ENCODE measurements at regions not wholly inside any gene's neighbourhood (a gene's known extent, or its start where the extent isn't known, plus 50 kb on each side); places are given as distances from the start of the nearest gene placed in this dataset.

DNA sequence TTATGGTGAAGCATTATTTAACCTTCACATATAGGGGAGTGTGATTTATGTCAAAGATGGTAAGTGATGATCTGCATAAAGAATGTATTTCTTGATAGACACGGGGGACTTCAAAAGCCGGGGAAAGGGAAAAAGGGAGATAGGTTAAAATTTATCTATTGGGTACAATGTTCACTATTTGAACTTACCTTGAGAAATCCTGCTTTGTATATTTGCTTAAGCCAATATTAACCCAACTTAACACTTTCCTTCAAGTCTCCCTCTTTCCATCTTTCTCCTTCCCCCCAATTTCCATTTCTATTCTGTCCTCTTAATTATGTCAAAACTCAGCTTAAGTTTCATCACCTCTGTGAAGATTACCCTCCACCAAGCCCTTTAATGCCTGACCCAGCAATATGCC lies 149.0 kb upstream of the ANK2 start:
- Histone ChIP-seq H3K4me3 (no peak overlapping the region), H3K27me3 (no peaks in the 10 kb centered on the region), H3K27ac (no peak overlapping the region), H3K9me3 (replicated peaks) (no peaks in the 10 kb centered on the region; the same call in none of the 2 replicates), H3K36me3 (0 out of 2 replicates have a peak, but pooled peaks cover 7% of the 10 kb centered on the region), H3K4me1 (peaks cover 25% of the 10 kb centered on the region)
- DNase-seq: no peak

DNA sequence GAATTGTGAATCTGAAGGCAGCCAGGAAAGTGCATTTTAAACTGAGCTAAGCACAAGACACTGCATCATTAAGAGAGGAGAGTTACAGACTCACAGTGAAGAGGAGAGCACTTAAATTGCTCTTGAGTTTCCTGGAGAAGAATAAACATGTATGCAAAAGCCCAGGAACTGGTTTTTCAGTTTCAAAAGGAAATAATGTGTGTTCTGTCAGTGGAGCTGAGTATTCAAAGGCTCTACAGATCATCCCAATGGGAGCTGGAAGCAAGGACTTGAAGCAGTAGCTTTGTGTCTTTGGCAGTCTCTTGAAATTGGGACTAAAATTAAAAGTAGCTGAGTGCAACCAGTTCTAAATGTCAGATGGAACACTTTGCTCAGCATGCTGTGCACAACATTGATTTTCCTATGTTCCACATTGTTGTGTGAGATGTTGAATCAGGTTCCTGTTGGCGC lies 147.5 kb upstream of the ANK2 start:
- Histone ChIP-seq H3K36me3 (0 out of 2 replicates have a peak, but pooled peaks cover 7% of the 10 kb centered on the region), H3K4me3 (no peak overlapping the region), H3K27me3 (no peaks in the 10 kb centered on the region), H3K27ac (no peak overlapping the region), H3K9me3 (replicated peaks) (no peaks in the 10 kb centered on the region; the same call in none of the 2 replicates), H3K4me1 (peaks cover 9% of the 10 kb centered on the region)
- DNase-seq: no peak

DNA sequence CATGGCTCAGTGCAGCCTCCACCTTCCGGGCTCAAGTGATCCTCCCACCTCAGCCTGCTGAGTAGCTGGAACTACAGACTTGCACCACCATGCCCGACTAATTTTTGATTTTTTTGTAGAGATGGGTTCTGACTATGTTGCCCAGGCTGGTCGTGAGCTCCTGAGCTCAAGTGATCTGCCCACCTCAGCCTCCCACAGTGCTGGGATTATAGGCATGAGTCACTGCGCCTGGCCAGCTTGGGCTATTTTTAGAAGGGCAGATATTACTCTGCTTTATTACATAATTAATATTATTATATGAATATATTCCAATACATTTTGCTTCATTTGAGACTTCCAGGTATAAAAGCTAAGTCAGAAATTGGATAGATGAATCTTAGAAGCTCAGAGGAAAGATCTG lies 143.7 kb upstream of the ANK2 start:
- Histone ChIP-seq H3K27me3 (no peaks in the 10 kb centered on the region), H3K36me3 (0 out of 2 replicates have a peak, but pooled peaks cover 7% of the 10 kb centered on the region), H3K4me1 (peaks cover 13% of the 10 kb centered on the region), H3K4me3 (no peak overlapping the region), H3K27ac (no peak overlapping the region), H3K9me3 (replicated peaks) (no peaks in the 10 kb centered on the region)
- DNase-seq: no peak

DNA sequence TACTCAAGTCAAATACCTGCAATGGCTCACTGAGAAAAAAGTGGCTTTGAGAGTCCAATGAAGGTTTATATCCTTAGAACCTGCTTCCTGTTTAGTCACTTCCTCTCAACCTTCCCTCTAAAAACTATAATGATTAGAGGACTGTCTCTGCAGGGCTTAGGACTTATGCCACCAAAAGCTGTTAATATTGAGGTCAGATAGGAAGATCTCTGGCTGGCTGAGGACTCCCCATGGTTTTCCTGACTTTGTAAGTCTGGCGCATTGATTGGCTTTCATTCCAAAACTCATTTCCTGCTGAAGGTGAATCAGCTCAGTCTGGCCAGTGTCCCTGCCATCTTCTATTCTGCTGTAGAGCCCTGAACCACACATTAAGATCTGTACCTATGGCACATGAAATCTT lies 140.9 kb upstream of the ANK2 start:
- Histone ChIP-seq H3K4me3 (no peak overlapping the region), H3K36me3 (0 out of 2 replicates have a peak, but pooled peaks cover 7% of the 10 kb centered on the region), H3K9me3 (replicated peaks) (no peaks in the 10 kb centered on the region), H3K27ac (no peak overlapping the region), H3K4me1 (peaks cover 13% of the 10 kb centered on the region), H3K27me3 (no peaks in the 10 kb centered on the region)
- no peak for DNase-seq

DNA sequence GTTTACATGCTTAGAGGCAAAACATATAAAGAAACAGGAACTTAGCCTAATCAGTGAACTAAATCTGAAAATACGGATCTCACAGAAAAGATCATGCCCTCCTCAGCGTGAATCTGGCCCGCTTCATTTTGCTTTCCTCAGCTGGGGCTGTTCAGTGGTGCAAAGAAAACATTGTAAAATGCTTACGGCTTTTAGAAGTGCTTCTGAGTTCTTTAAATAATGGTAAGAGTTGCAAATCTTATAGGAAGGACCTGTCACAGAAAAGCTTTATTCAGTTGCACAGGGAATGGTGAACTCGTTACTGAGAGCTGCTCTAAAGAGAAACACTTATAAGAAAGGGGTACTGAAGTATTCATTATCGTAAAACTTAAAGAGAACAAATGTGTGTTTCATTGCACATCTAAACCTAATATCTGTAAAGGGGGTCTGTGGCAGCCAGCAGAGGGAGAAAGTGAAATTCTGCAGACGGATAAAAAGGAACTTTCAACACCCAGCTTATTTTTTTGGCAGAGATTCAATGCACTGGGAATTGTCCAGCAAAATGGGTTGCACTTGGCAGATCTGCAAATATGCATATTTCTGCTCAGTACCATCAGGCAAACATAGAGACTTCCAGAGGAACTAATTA lies 139.2 kb upstream of the ANK2 start:
- Histone ChIP-seq H3K27ac (peak overlapping the region; percentile 51), H3K36me3 (no peaks in the 10 kb centered on the region), H3K4me3 (peak overlapping the region; percentile 53), H3K9me3 (replicated peaks) (no peaks in the 10 kb centered on the region), H3K27me3 (no peaks in the 10 kb centered on the region), H3K4me1 (peaks cover 13% of the 10 kb centered on the region)
- peak; percentile 51 to 77 for DNase-seq

DNA sequence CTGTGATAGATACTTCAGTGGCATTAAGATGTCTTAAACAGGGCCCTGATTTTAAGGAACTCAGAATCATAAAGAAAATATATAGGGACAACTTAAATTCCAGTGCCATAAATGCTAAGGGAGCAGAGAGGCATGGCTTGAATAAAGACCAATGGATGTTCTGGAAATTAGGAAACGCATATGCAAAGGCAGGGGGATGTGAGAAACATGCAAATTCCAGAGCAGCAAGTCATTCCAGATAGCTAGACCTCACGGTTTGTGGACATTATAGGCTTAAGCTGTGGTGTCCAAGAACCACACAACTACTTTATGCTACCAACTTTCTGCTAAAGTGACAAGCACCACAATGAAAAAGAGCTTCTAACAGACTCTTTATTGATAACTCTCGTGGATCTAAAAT lies 132.6 kb upstream of the ANK2 start:
- H3K27ac ChIP-seq: no peak overlapping the region
- H3K36me3 ChIP-seq: no peaks in the 10 kb centered on the region
- H3K4me1 ChIP-seq: no peaks in the 10 kb centered on the region; the same call in 1 of the 2 replicates
- H3K4me3 ChIP-seq: no peak overlapping the region
- DNase-seq: peak; percentile 11 to 24
- H3K9me3 ChIP-seq (replicated peaks): no peaks in the 10 kb centered on the region
- no peaks in the 10 kb centered on the region for H3K27me3 ChIP-seq

DNA sequence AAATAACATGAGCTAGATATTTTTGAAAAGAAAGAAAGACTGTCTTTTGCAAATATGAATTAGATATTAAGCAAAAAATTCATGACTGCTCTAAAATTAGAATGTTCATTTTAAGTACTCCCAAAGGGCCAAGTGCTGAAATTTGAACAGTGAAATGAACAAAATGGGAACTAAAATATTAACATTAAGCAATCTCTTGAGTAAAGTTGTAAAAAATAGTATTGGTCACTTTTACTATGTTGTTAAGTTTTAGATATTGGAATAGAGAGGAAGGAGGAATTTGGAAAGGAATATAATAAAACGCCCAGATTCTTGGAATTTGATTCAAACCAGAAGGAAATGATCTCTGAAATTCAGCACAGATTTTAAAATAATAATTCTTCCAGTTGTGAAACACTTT lies 125.9 kb upstream of the ANK2 start:
- no peak for DNase-seq
- Histone ChIP-seq H3K4me3 (no peak overlapping the region), H3K27me3 (no peaks in the 10 kb centered on the region), H3K36me3 (no peaks in the 10 kb centered on the region), H3K4me1 (no peaks in the 10 kb centered on the region), H3K27ac (no peak overlapping the region), H3K9me3 (replicated peaks) (no peaks in the 10 kb centered on the region)

DNA sequence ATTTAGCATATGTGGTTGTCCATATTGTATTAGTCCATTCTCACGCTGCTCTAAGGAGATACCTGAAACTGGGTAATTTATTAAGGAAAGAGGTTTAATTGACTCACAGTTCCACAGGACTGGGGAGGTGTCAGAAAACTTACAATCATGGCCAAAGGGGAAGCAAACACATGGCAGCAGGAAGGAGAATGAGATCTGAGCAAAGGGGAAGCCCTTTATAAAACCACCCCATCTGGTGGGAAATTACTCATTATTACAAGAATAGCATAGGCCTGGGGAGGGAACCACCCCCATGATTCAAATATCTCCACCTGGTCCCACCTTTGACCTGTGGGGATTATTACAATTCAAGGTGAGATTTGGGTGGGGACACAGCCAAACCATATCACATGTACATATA lies 122.6 kb upstream of the ANK2 start:
- Histone ChIP-seq H3K4me3 (no peak overlapping the region), H3K27me3 (no peaks in the 10 kb centered on the region), H3K36me3 (no peaks in the 10 kb centered on the region), H3K9me3 (replicated peaks) (no peaks in the 10 kb centered on the region), H3K27ac (no peak overlapping the region), H3K4me1 (no peaks in the 10 kb centered on the region)
- DNase-seq: no peak

DNA sequence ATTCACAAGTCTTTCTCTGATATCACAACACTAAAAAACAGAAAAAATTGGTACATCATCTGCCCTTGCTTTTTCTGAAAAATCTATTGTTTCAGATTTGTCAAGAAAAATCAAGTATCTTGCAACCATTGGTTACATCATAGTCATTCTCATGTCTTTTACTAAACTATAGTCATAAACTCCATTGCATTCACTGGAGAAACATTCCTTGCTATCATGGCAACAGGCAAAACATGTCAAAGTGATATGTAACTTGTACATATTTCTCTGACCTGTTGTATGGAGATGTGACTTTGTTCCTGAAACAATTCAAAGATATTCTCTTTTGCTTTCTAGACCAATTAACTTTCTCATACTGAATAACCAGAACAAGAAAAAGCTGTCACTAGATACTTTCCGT lies 121.9 kb upstream of the ANK2 start:
- H3K9me3 ChIP-seq (replicated peaks): no peaks in the 10 kb centered on the region
- no peak overlapping the region for H3K4me3 ChIP-seq
- H3K4me1 ChIP-seq: no peaks in the 10 kb centered on the region
- no peak overlapping the region for H3K27ac ChIP-seq
- DNase-seq: no peak
- no peaks in the 10 kb centered on the region for H3K27me3 ChIP-seq
- H3K36me3 ChIP-seq: no peaks in the 10 kb centered on the region

DNA sequence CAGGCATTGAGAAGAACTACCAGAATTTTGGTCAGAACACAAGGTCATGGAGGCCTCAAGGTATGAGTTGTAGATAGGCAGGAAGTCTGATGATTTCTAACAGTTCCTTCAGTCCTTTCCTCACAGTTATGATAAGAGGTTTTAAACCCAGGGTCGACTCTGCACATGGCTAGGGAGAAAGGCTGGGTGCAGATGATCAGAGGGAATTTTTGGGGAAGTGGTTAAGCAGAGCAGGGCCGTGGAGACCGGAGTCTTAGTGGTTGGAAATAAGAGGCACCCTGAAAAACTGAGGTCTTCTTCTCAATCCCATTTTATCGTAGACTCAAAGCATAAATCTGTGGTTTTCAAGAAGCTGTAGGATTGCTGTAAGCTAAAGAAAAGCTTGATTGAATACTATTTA lies 118.5 kb upstream of the ANK2 start:
- Histone ChIP-seq H3K9me3 (replicated peaks) (no peaks in the 10 kb centered on the region), H3K4me3 (no peak overlapping the region), H3K27me3 (no peaks in the 10 kb centered on the region), H3K4me1 (no peaks in the 10 kb centered on the region), H3K27ac (no peak overlapping the region), H3K36me3 (no peaks in the 10 kb centered on the region)
- no peak for DNase-seq

DNA sequence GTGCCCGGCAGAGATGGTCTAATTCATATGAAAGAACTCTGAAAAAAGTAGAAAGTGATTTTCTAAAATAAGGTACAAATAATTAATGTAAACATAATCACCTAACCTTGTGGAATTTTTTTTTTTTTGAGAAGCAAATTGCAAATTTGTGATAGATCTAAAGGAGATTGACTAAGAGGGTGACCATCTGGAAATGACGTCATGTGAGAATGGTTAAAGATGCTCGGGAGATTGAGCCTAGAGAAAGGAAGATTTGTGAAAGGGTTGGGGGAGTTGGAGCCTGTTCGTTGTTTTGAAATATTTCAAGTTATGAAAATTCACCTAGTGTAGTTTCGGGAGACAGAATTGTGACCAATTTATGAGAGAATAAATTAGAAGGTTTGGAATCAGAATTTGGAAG lies 115.7 kb upstream of the ANK2 start:
- H3K4me3 ChIP-seq: no peak overlapping the region
- H3K36me3 ChIP-seq: no peaks in the 10 kb centered on the region
- H3K4me1 ChIP-seq: no peaks in the 10 kb centered on the region; the same call in 1 of the 2 replicates
- no peaks in the 10 kb centered on the region for H3K27me3 ChIP-seq
- no peak overlapping the region for H3K27ac ChIP-seq
- no peak for DNase-seq
- H3K9me3 ChIP-seq (replicated peaks): no peaks in the 10 kb centered on the region

DNA sequence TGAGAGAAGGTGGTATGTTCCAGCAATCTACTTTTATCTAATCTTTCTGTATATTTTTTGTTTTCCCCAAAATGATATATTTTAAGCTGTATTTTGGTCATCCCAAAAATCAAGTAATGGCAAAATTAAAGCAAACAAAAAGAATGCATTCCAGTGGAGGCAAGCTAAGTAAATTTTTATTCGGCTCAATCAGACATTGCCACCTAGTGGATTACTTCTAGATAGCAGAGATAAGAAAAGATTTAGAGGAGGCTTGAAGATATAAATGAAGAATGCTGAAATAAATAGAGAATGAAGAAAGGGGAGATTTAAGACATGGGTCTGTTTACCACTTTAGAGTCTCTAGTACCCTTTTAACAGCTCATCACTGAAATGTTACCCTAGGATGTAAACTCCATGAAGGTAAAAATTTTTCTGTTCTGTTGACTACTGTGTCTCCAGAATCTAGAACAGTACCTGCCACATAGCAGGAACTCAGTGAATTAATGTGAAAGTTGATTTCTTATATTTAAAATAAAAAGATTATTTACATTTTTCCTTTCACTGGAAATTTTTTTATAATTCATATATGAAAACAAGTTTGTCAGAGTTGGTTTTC lies 110.9 kb upstream of the ANK2 start:
- Histone ChIP-seq H3K4me3 (no peak overlapping the region), H3K9me3 (replicated peaks) (no peaks in the 10 kb centered on the region), H3K27me3 (no peaks in the 10 kb centered on the region), H3K27ac (no peak overlapping the region), H3K36me3 (no peaks in the 10 kb centered on the region), H3K4me1 (no peaks in the 10 kb centered on the region; the same call in 1 of the 2 replicates)
- DNase-seq: peak in 1 of 2 experiments; percentile 78

DNA sequence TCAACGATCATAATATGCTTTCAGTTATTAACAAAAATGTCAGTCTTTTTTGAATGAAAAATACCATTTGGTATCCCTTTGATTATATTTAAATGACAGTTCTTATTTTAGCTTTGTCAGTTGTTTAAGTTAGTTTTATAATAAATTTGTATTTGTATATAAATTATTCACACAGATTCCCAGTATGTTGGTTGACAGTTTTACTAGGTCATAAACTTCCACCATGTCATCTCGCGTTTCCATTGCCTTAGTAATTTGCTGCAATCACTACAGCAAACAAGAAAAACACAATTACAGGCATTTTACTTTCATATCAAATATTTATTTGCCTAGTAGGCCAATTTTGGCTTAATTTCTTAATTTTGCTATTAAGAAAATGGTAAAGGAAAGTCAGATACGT lies 109.6 kb upstream of the ANK2 start:
- no peak for DNase-seq
- Histone ChIP-seq H3K4me3 (no peak overlapping the region), H3K4me1 (no peaks in the 10 kb centered on the region; the same call in 1 of the 2 replicates), H3K36me3 (no peaks in the 10 kb centered on the region; the same call in 1 of the 2 replicates), H3K9me3 (replicated peaks) (no peaks in the 10 kb centered on the region), H3K27me3 (no peaks in the 10 kb centered on the region), H3K27ac (no peak overlapping the region)

DNA sequence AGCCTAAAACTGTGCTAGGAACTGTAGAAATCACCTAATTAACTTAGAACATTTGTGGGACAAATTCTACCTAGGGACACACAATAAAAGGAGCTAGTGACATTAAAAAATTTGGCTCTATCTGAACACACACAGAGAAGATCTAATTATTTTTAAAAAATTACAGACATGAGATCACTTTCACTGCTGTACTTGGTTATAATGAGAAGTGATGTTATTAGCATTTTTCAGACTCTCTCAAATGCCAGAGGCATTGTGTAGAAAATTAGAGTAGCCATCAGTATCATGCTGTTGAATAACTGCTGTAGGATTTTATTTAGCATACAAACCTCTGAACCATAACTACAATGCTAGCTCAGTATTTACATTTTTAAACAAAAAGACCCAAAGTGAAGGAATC lies 109.1 kb upstream of the ANK2 start:
- Histone ChIP-seq H3K36me3 (no peaks in the 10 kb centered on the region; the same call in 1 of the 2 replicates), H3K27ac (no peak overlapping the region), H3K9me3 (replicated peaks) (no peaks in the 10 kb centered on the region), H3K4me1 (no peaks in the 10 kb centered on the region; the same call in 1 of the 2 replicates), H3K4me3 (no peak overlapping the region), H3K27me3 (no peaks in the 10 kb centered on the region)
- no peak for DNase-seq

DNA sequence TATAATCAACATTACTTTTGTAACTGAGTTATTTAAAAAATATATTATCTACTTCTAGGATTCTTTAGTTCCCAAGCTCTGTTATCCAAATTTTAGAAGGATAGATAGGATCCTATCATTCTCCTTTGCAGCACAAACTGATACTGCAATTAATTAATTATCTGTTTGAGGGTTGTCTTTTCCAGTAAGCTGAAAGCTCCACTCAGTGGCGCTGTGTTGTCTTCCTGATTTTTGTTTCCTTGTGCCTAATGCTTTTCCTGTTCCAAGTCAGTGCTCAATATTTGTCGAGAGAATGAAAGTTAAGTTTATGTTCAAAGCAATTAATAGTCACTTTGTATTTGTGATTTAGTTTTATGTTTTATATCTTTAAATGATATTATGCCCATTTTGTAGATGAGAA lies 107.4 kb upstream of the ANK2 start:
- H3K4me3 ChIP-seq: no peak overlapping the region
- H3K4me1 ChIP-seq: no peaks in the 10 kb centered on the region; the same call in 1 of the 2 replicates
- H3K27me3 ChIP-seq: no peaks in the 10 kb centered on the region
- no peak overlapping the region for H3K27ac ChIP-seq
- H3K36me3 ChIP-seq: no peaks in the 10 kb centered on the region; the same call in 1 of the 2 replicates
- DNase-seq: no peak
- no peaks in the 10 kb centered on the region for H3K9me3 ChIP-seq (replicated peaks)

DNA sequence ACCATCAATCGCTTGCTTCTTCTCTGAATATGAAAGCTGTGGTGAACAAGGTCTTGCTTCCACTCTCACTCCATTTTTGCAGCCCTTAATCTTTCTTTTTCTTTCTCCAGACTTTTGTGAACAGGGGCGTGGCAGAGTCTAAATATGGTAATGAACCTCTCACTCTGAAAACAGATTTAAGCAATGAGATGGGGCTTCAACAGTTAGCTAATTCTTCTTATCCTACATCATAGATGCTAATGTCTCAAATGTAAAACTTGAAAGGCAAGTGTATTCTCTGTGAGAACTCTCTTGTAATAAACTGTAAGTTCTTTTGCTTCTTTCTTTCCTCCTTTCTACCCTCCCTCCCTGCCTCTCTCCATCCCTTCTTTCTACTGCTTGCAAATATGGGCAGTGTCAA lies 106.5 kb upstream of the ANK2 start:
- Histone ChIP-seq H3K4me1 (no peaks in the 10 kb centered on the region; the same call in 1 of the 2 replicates), H3K27ac (no peak overlapping the region), H3K9me3 (replicated peaks) (no peaks in the 10 kb centered on the region), H3K27me3 (no peaks in the 10 kb centered on the region), H3K36me3 (no peaks in the 10 kb centered on the region; the same call in 1 of the 2 replicates), H3K4me3 (no peak overlapping the region)
- no peak for DNase-seq
